Smooth muscle cell (in vitro differentiated cells): ENCODE measurements at regions not wholly inside any gene's neighbourhood (a gene's known extent, or its start where the extent isn't known, plus 50 kb on each side); places are given as distances from the start of the nearest gene placed in this dataset.

Experiments used
- DNase-seq: peaks from one replicate; lab custom pipeline; 2025; ENCODE audit not compliant: unreplicated experiment; lab: John Stamatoyannopoulos, UW
- H2AFZ ChIP-seq: fragments of 200-600 bp; sonication (generic); 2 replicates; pipeline ENCODE4 v1.6.0; 2016; ENCODE audit warnings: antibody characterized with exemption, low read depth, mild to moderate bottlenecking
- H3F3A ChIP-seq: fragments of 200-600 bp; sonication (generic); 2 replicates; pipeline ENCODE4 v1.6.0; 2017; ENCODE audit warnings: antibody characterized with exemption, low read depth
- H3K27ac ChIP-seq: fragments of 200-600 bp; sonication (generic); 2 replicates; pipeline ENCODE4 v1.5.1; 2016; ENCODE audit warnings: low read depth, mild to moderate bottlenecking
- H3K27me3 ChIP-seq: fragments of 200-600 bp; sonication (generic); 2 replicates; pipeline ENCODE4 v1.6.1; 2016; ENCODE audit warnings: low read depth, mild to moderate bottlenecking
- H3K36me3 ChIP-seq: fragments of 200-600 bp; sonication (generic); 2 replicates; pipeline ENCODE4 v1.5.1; 2016; ENCODE audit warnings: low read depth
- H3K4me1 ChIP-seq: fragments of 200-600 bp; sonication (generic); 2 replicates; pipeline ENCODE4 v1.5.1; 2016; ENCODE audit warnings: low read depth
- H3K4me2 ChIP-seq: fragments of 200-600 bp; sonication (generic); 2 replicates; pipeline ENCODE4 v1.6.0; 2016; ENCODE audit warnings: mild to moderate bottlenecking
- H3K4me3 ChIP-seq: fragments of 200-600 bp; sonication (generic); 2 replicates; pipeline ENCODE4 v1.5.1; 2016; ENCODE audit warnings: mild to moderate bottlenecking
- H3K79me2 ChIP-seq: fragments of 200-600 bp; sonication (generic); 2 replicates; pipeline ENCODE4 v1.6.0; 2016; ENCODE audit warnings: low read depth, mild to moderate bottlenecking
- H3K9ac ChIP-seq: fragments of 200-600 bp; sonication (generic); 2 replicates; pipeline ENCODE4 v1.6.0; 2016; ENCODE audit warnings: low read depth
- H3K9me3 ChIP-seq: fragments of 200-600 bp; sonication (generic); replicated peaks from 2 replicates; pipeline ENCODE4 v1.5.1; 2016; ENCODE audit warnings: low read depth
- H4K20me1 ChIP-seq: fragments of 200-600 bp; sonication (generic); 2 replicates; pipeline ENCODE4 v1.6.0; 2016; ENCODE audit warnings: low read depth
- CTCF ChIP-seq: fragments of 200-600 bp; sonication (generic); IDR thresholded peaks from 2 replicates; pipeline ENCODE4 v1.5.1; 2017; ENCODE audit warnings: borderline replicate concordance, mild to moderate bottlenecking, antibody characterized with exemption; ENCODE audit not compliant: insufficient read depth, poor library complexity, severe bottlenecking
- WGBS: methylation state at CpG from one replicate; pipeline ENCODE4 v1.1.7; 2016; ENCODE audit warnings: low lambda C conversion rate; 5-methylcytosine and 5-hydroxymethylcytosine counted together

- Histone ChIP-seq H3K4me3 (no peak overlapping the region), H3K9ac (no peak overlapping the region), H3K4me1 (peaks cover 22% of the 10 kb centered on the region), H3K4me2 (peak overlapping the region; percentile 66), H3K9me3 (no peaks in the 10 kb centered on the region), H3K27ac (no peak overlapping the region), H2AFZ (no peak overlapping the region), H3K79me2 (peaks cover 74% of the 10 kb centered on the region), H3K36me3 (peaks cover 9% of the 10 kb centered on the region), H4K20me1 (peaks cover 86% of the 10 kb centered on the region), H3K27me3 (no peaks in the 10 kb centered on the region), H3F3A (peaks cover 14% of the 10 kb centered on the region)
- TF ChIP-seq CTCF = no peak
- WGBS = 84% methylated on average over 9 of the region's 9 CpGs
- no peak for DNase-seq
These were observed 65.6 kb downstream of the ARHGAP35 start for GRCh38 chr19:46926170-46927071.

GRCh38 chr19:46927106-46927505 lies 66.3 kb downstream of the ARHGAP35 start:
- Histone ChIP-seq H3K27ac (no peak overlapping the region), H3K4me2 (no peak overlapping the region), H2AFZ (no peak overlapping the region), H3K36me3 (peaks cover 6% of the 10 kb centered on the region), H3K9ac (no peak overlapping the region), H3K79me2 (peaks cover 81% of the 10 kb centered on the region), H3K27me3 (no peaks in the 10 kb centered on the region), H3K9me3 (no peaks in the 10 kb centered on the region), H3F3A (peaks cover 14% of the 10 kb centered on the region), H4K20me1 (peaks cover 88% of the 10 kb centered on the region), H3K4me1 (peaks cover 22% of the 10 kb centered on the region), H3K4me3 (no peak overlapping the region)
- TF ChIP-seq CTCF = no peak
- 91% methylated on average over 6 of the region's 6 CpGs for WGBS
- no peak for DNase-seq

- Histone ChIP-seq H3K4me3 (no peak overlapping the region), H3K36me3 (no peaks in the 10 kb centered on the region), H3F3A (peaks cover 14% of the 10 kb centered on the region), H3K79me2 (peaks cover 84% of the 10 kb centered on the region), H3K27ac (no peak overlapping the region), H3K9me3 (no peaks in the 10 kb centered on the region), H3K9ac (no peak overlapping the region), H2AFZ (no peak overlapping the region), H3K4me2 (no peak overlapping the region), H4K20me1 (peaks cover 88% of the 10 kb centered on the region), H3K4me1 (peaks cover 22% of the 10 kb centered on the region), H3K27me3 (no peaks in the 10 kb centered on the region)
- no peak for TF ChIP-seq CTCF
- WGBS = 83% methylated on average over 4 of the region's 4 CpGs
- DNase-seq = no peak
These were observed 67.1 kb downstream of the ARHGAP35 start for GRCh38 chr19:46927893-46928292.
